ENCODE measurements at regions not wholly inside any gene's neighbourhood (a gene's known extent, or its start where the extent isn't known, plus 50 kb on each side); places are given as distances from the start of the nearest gene placed in this dataset.

DNA sequence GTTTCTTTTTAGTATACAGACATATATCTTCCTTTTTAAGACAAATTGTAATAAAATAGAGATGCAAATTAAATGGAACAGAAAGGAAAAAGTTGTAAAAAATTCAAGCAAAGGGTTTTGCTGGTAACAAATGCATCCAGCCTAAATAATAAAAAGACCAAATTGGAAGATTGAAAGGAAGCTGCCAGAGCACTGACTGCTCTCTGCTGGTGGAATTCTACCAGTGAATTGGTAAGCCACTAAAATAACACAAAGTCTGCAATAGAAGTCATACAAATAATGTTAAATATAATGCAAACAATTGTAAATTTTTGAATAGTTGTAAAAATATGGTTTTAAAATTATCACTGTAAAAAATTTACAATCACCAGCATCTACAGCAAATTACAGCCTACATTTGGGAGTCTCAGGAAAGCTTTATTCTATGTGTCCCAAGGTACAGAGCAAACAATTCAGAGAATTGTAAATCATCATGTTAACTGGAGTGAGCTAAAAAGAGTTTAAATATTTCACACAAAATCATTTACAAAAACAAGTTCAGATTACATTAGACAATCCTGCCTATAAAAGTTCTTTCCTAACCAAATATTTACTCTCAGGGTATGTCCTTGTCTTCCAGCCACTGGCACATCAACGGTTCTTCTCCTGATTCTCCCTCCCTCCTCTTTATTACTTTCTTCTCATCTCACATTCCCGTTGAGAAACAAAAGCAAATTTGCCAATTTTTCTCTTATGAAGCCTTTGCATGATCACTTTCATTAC, 1322.5 kb downstream of the PCDH7 start:
- DNase-seq (ENCODE audit: low read depth): no peak

DNA sequence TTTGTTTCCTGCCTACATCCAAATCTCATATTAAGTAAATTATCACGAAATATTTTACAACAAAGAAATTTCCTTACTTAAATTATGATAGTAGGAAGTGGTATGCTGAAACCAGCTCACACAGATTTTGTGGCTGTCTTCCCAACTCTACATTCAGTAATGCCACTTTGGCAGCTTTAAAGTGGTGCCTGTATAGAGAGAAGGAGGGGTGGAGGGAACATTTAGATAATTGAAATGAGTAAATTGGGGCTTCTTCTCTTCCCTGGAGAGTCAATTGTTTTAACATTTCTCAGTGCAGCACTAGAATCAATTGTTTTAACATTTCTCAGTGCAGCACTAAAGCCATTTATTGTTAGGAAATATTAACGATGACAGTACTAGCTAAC, 1323.1 kb downstream of the PCDH7 start:
- no peak for DNase-seq (ENCODE audit: low read depth)

- DNase-seq (ENCODE audit: low read depth): peak; percentile 2
Observed at GRCh38 chr4:32061916-32062315, 1341.7 kb downstream of the PCDH7 start.

DNA sequence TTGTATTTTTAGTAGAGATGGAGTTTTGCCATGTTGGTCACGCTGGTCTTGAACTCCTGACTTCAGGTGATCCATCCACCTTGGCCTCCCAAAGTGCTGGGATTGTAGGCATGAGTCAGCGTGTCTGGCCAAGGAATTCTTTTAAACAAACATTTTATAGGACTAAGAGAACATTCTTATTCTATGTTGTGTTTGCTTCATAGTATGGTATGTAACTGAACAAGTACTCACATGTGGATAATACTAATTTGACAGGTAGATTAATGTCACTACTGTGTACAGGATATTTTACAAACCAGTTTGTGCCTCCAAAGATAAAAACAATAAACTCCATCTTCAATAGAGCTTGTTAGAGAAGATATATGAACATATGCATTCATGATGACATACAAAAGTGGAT, 1353.4 kb downstream of the PCDH7 start:
- DNase-seq (ENCODE audit: low read depth): no peak

DNA sequence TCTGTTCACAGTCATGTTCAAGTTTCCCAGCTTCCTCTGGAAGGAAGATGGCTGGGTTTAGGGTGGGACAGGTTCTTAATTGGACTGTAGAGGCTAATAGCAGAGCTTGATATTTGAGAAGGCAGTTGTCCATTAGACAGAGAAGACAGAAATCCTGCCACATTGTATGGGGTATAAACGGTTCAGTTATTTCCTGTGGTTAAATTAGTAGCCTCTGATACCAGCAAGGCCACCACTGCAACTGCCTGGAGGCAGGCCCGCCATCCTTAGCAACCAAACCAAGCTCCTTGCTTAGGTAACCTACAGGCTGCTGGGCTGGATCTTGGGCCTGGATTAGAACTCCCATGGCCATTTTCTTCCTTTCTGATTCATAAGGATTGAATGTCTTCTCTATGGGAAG, 1367.0 kb downstream of the PCDH7 start:
- DNase-seq (ENCODE audit: low read depth): no peak

GRCh38 chr4:32094987-32095386, 1374.8 kb downstream of the PCDH7 start:
- no peak for DNase-seq (ENCODE audit: low read depth)

- DNase-seq (ENCODE audit: low read depth): peak; percentile 9
Observed at GRCh38 chr4:32102896-32103295, 1382.7 kb downstream of the PCDH7 start.

DNA sequence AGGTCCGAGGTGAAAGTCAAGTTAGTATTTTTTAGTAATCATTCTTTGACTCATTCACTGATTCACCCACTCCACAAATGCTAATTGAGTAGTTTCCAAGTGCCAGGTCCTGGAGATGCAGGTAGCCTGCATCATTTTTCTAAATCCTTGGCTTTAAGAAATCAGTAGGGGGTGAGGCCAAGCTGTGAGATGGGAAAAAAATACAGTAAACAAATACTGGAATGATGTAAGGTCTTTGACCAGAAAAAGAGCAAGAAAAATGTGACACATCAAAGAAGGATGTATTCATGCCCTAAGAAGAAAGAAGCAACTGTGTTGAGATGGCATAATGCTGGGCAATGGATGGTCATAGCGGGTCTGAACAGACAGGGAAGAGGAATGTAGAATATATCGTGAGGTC, 1386.6 kb downstream of the PCDH7 start:
- no peak for DNase-seq (ENCODE audit: low read depth)

GRCh38 chr4:32112891-32113290, 1392.7 kb downstream of the PCDH7 start:
- no peak for DNase-seq (ENCODE audit: low read depth)

- no peak for DNase-seq (ENCODE audit: low read depth)
Observed at GRCh38 chr4:32117693-32118092, 1397.5 kb downstream of the PCDH7 start.

GRCh38 chr4:32119907-32120306, 1399.7 kb downstream of the PCDH7 start:
- no peak for DNase-seq (ENCODE audit: low read depth)

DNA sequence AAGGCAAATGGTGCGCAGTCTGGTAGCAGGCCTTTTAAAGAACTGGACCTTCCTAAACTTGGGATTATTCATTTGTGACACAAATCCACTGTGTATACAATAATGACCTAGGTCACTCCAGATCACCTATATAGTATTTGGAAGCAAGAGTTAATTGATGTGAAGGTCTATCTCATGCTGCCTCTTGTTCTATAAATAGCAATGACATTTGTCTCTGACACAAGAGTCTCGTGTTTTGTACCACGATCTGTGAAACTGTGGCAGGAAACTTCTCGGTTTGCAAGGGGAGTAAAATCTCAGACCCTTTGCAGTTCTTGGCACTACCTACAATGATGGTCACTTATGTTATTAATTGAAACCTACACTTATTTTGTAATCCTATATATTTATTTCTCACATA, 1408.4 kb downstream of the PCDH7 start:
- DNase-seq (ENCODE audit: low read depth): no peak

- no peak for DNase-seq (ENCODE audit: low read depth)
Observed at GRCh38 chr4:32129967-32130366, 1409.8 kb downstream of the PCDH7 start.

GRCh38 chr4:32133141-32133540, 1413.0 kb downstream of the PCDH7 start:
- DNase-seq (ENCODE audit: low read depth): no peak

DNA sequence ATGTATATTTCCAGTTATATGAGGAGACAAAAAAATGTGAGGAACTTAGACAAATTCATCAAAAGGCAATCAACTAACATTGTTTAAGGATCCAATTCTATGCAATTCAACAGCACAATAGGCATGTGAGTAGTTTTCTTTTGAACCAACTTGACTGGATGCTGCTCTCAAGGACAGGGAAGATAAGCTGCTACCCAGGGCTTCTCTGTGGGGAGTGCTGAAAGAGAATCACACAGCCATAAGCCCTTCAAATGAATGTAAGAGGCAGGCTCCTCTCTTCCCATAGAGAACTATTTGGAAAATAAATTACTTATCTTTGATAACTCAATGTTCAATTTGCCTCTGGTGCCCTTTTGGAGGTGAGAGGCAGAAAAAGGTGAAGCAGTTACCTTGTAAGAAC, 1413.6 kb downstream of the PCDH7 start:
- no peak for DNase-seq (ENCODE audit: low read depth)

DNA sequence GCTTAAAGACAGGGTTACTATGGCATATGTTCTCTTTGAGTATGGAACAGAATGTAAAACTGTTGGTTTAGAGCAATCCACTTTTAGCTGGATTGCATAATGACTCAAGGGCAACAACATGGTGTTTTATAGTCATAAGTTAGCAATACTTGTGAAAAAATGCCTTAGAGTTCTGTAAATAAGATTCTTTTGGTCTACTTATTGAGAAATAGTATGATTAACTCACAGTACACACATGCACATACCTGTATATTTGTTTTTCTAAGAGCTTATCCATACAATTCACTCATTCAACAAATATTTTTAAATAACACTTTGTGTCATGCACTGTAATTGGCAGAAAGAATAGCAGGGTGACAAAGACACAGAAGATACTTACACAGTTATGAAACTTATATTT, 1415.5 kb downstream of the PCDH7 start:
- no peak for DNase-seq (ENCODE audit: low read depth)

DNA sequence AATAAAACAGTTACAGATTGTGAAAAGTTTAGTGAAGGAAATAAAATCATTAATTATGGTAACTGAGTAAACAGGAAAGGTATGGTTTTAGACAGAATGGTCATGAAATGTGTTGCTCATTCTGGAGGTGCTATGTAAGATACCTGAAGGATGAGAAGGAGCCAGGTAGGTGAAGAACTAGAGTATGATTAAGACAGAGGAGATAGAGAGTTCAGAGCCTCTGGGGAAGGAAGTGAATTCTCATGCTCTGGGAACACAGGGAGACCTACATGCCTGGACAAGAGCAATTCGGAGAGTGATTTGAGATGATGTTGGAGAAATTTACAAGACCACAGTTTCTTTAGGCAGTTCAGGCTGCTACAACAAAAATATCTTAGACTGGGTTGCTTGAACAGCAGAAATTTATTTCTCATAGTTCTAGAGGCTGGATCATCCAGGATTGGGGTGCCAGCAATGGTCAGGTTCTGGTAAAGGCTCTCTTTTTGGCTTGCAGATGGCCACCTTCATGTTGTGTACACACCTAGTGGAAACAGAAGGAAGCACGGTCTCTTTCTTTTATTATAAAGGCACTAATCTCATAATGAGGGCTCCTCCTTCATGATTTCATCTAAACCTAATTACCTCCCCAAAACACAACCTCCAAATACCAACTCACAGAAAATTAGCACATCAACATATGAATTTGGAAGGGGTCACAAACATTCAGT, 1416.1 kb downstream of the PCDH7 start:
- no peak for DNase-seq (ENCODE audit: low read depth)

GRCh38 chr4:32140636-32141035, 1420.5 kb downstream of the PCDH7 start:
- peak; percentile 77 for DNase-seq (ENCODE audit: low read depth)

- DNase-seq (ENCODE audit: low read depth): no peak
Observed at GRCh38 chr4:32142075-32142474, 1421.9 kb downstream of the PCDH7 start.

DNA sequence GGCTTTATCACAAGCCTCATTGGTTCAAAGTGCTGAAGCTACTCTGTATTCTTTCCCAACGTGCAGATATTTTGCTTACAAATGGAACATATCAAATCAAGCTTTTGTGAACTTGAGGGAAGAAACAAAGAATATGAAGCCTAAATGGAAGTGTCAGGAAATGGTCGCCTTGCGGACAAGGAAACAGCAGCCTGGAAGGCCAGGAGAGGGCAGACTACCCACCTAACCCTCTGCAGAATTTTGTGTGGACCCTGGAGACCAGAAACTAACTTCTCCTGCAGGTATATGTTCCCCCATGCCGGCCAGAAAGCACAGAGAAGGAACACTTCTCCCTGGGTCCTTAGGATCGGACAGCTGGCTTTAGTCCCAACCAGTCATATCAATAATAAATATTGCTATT, 1425.8 kb downstream of the PCDH7 start:
- DNase-seq (ENCODE audit: low read depth): no peak

GRCh38 chr4:32147446-32148085, 1427.4 kb downstream of the PCDH7 start:
- DNase-seq (ENCODE audit: low read depth): no peak

GRCh38 chr4:32148111-32148666, 1428.0 kb downstream of the PCDH7 start:
- DNase-seq (ENCODE audit: low read depth): no peak

GRCh38 chr4:32158961-32159360, 1438.8 kb downstream of the PCDH7 start:
- DNase-seq (ENCODE audit: low read depth): no peak

Data from HS-5 (cell line).